ENCODE measurements at regions not wholly inside any gene's neighbourhood (a gene's known extent, or its start where the extent isn't known, plus 50 kb on each side); places are given as distances from the start of the nearest gene placed in this dataset.

DNA sequence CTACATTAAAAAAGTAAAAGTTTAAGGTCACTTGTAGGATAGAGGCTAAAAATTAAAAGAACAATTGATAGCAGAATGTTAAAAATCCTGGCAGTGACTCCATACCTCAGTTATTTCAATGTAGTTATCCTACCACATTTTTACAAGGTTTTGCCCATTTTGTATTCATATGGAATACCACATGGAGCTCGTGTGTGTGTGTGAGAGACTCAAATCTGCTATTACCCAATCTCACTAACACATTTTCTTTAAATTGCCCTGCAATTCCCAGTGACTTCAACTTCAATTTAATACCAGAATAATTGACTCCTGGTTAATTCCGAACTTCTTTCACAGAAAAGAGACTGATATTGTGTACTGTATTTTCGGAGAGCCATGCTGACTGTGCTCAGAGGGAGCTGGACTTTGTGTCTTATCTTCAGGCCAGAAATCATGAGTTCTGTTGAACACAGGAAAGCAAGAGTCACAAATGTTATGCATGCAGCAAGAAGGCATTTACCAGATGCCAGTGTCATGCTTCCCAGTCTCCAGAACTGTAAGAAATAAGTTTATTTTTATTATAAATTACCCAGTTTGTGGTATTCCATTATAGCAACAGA, 529.0 kb upstream of the NECTIN3 start:
- H3K9me3 ChIP-seq = no peaks in the 10 kb centered on the region
- no peak overlapping the region for H3K4me3 ChIP-seq
- no peaks in the 10 kb centered on the region for H3K27me3 ChIP-seq
- H3K36me3 ChIP-seq = no peaks in the 10 kb centered on the region
- no peak overlapping the region for H3K27ac ChIP-seq
- TF ChIP-seq, protein P1, sequence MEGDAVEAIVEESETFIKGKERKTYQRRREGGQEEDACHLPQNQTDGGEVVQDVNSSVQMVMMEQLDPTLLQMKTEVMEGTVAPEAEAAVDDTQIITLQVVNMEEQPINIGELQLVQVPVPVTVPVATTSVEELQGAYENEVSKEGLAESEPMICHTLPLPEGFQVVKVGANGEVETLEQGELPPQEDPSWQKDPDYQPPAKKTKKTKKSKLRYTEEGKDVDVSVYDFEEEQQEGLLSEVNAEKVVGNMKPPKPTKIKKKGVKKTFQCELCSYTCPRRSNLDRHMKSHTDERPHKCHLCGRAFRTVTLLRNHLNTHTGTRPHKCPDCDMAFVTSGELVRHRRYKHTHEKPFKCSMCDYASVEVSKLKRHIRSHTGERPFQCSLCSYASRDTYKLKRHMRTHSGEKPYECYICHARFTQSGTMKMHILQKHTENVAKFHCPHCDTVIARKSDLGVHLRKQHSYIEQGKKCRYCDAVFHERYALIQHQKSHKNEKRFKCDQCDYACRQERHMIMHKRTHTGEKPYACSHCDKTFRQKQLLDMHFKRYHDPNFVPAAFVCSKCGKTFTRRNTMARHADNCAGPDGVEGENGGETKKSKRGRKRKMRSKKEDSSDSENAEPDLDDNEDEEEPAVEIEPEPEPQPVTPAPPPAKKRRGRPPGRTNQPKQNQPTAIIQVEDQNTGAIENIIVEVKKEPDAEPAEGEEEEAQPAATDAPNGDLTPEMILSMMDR (IDR thresholded peaks at IDR 0.05) = no peak
- no peaks in the 10 kb centered on the region for H3K4me1 ChIP-seq
- DNase-seq (ENCODE audit: low spot score) = no peak

DNA sequence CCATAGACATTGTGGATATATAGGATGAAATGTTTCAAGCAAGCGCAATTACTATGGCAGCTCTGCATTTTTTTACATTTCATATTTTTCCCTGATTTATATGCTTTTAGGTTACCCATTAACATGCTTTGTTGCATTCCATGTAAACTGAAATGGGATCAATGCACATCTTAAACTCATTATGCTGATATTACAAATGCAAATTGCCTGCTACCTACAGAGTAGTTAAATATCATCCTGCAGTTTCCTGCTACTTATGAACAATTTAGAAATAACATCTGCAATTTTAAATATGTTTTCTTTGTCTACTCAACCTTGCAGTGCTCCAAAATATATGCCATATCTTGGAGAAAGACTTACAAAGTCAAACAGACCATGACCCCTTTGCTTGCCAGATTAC, 526.9 kb upstream of the NECTIN3 start:
- TF ChIP-seq, protein P1 (IDR thresholded peaks at IDR 0.05) = no peak
- Histone ChIP-seq H3K9me3 (no peaks in the 10 kb centered on the region), H3K4me1 (no peaks in the 10 kb centered on the region), H3K27ac (no peak overlapping the region), H3K4me3 (no peak overlapping the region), H3K27me3 (no peaks in the 10 kb centered on the region), H3K36me3 (no peaks in the 10 kb centered on the region)
- no peak for DNase-seq (ENCODE audit: low spot score)

DNA sequence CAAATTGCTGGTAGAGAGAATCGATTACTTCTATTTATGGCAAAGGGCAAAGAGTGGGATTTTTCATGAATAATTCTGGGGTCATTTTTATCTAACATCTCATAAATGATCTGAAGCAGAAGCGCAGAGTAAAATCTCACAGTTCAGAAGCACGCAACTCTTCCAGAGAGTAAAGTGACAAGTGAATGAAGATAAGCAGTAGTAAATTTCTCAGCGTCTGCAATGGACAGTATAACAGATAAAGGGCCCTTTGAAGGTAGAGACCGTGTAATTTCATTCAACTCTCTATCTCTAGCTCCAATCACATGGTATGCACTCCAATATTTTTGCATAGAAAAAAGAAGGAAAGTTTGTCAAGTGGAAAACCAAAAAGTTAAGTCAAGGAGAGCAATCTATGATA, 521.1 kb upstream of the NECTIN3 start:
- Histone ChIP-seq H3K27ac (no peak overlapping the region), H3K27me3 (no peaks in the 10 kb centered on the region), H3K36me3 (no peaks in the 10 kb centered on the region), H3K9me3 (no peaks in the 10 kb centered on the region), H3K4me3 (no peak overlapping the region), H3K4me1 (no peaks in the 10 kb centered on the region)
- DNase-seq (ENCODE audit: low spot score) = no peak
- TF ChIP-seq, protein P1 (IDR thresholded peaks at IDR 0.05) = no peak

DNA sequence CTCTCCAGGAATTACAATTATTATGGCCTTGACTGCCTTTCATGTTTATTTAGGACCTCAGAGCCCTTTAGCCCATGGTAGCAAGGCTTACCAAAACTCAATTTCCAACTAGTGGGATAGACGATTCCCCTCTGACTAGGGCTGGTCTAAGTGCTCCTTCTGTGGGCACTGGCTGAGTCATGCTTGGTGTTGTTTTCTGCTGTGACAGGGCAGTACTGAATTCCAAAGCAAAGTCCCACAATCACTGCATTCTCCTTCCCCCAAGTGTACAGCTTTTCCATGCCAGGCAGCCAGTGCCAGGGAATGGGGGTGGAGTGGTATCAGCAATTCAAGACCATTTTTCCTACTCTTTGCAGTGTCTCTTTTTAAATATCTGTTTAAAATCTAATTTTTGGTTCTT, 509.0 kb upstream of the NECTIN3 start:
- Histone ChIP-seq H3K9me3 (peaks cover 0 to 10% of the 10 kb centered on the region in 2 donors), H3K27ac (no peak overlapping the region), H3K4me1 (no peaks in the 10 kb centered on the region), H3K27me3 (no peaks in the 10 kb centered on the region), H3K4me3 (no peak overlapping the region), H3K36me3 (no peaks in the 10 kb centered on the region)
- no peak for DNase-seq (ENCODE audit: low spot score)
- TF ChIP-seq, protein P1 (IDR thresholded peaks at IDR 0.05) = no peak

DNA sequence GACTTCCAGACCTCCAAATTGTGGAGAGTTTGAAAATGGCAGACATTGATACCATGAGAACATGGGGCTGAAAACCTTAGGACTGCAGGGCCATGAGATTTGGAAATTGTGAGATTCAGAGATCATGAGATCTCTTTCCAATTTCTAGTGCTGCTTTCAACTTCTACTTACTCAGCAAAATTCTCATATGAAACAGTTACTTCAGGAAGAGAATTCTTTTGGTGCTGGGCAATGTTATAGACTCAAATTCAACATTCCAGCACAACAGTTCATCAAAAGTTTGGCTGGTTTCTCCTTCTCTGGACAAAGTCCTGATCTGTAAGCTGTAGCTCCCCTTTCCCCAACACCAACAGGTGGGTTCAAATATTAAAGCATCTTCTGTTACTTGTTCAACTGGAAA, 506.9 kb upstream of the NECTIN3 start:
- TF ChIP-seq, protein P1 (IDR thresholded peaks at IDR 0.05) = no peak
- no peaks in the 10 kb centered on the region for H3K27me3 ChIP-seq

DNA sequence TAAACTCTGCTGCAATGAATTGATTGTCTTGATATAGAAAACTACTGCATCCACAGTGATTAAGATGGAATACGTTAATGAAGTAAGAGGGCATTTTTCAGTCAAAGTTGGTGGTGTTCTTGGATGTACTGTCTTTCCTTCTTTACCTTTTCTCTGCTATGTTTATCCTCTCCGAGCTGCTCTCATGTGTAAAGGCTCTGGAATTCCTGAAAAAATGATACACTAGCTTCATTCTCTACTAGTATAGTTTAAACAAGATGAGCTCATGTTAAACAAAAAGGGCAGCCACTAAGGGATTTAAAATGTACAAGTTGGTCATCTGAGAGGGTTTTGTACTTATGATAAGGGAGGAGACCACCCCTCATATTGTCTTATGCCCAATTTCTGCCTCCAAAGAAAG, 504.6 kb upstream of the NECTIN3 start:
- Histone ChIP-seq H3K27me3 (no peaks in the 10 kb centered on the region), H3K36me3 (no peaks in the 10 kb centered on the region), H3K4me3 (no peak overlapping the region), H3K9me3 (no peaks in the 10 kb centered on the region), H3K4me1 (no peaks in the 10 kb centered on the region), H3K27ac (no peak overlapping the region)
- DNase-seq (ENCODE audit: low spot score) = no peak
- TF ChIP-seq, protein P1 (IDR thresholded peaks at IDR 0.05) = no peak

More for the DNA sequence above, 506.9 kb upstream of the NECTIN3 start:
- Histone ChIP-seq H3K4me3 (no peak overlapping the region), H3K9me3 (peaks cover 0 to 7% of the 10 kb centered on the region in 2 donors), H3K4me1 (no peaks in the 10 kb centered on the region), H3K36me3 (no peaks in the 10 kb centered on the region), H3K27ac (no peak overlapping the region)
- DNase-seq (ENCODE audit: low spot score) = no peak

Measured in right atrium auricular region (tissue), 2 donors.